CD14-positive monocyte (primary cell): ENCODE measurements at regions not wholly inside any gene's neighbourhood (a gene's known extent, or its start where the extent isn't known, plus 50 kb on each side); places are given as distances from the start of the nearest gene placed in this dataset. TPM values are rescaled to one million over a fixed set of nuclear protein-coding genes. Genes with fewer than 3 reads are reported as not detected.

Source experiments
- DNase-seq, 3 donors: peaks; one replicate each; pipeline ENCODE4 v3.0.0-alpha.2; 2011 to 2022
- H2AFZ ChIP-seq: 2 replicates; pipeline ENCODE4 v1.6.0; 2012; ENCODE audit warnings: mild to moderate bottlenecking, low read depth, low read length, inconsistent platforms; ENCODE audit not compliant: insufficient read depth, poor library complexity, severe bottlenecking
- H3K27ac ChIP-seq, 2 donors: 1 replicate in 1 of 2; 2 replicates in 1 of 2; pipeline ENCODE4 v1.5.1; 2012 to 2013; ENCODE audit warnings: low read length in 2 of 2, control low read depth in 1 of 2, inconsistent platforms in 1 of 2, low read depth in 1 of 2, mild to moderate bottlenecking in 1 of 2
- H3K27me3 ChIP-seq, 2 donors: one replicate each; pipeline versions ENCODE4 v1.6.0 to v1.6.1; 2011 to 2013; ENCODE audit warnings: low read length in 2 of 2; ENCODE audit not compliant: control insufficient read depth in 2 of 2, insufficient read depth in 2 of 2
- H3K36me3 ChIP-seq, 2 donors: replicated peaks in 1 of 2; 1 replicate in 1 of 2; 2 replicates in 1 of 2; pipeline versions ENCODE4 v1.5.1 to v1.6.1; 2012 to 2013; ENCODE audit warnings: low read length in 2 of 2, control low read depth in 1 of 2, inconsistent platforms in 1 of 2, mild to moderate bottlenecking in 1 of 2; ENCODE audit not compliant: insufficient read depth in 2 of 2, control insufficient read depth in 1 of 2
- H3K4me1 ChIP-seq, 2 donors: 1 replicate in 1 of 2; 2 replicates in 1 of 2; pipeline versions ENCODE4 v1.5.1 to v1.6.1; 2012 to 2013; ENCODE audit warnings: low read length in 2 of 2, control low read depth in 1 of 2, inconsistent platforms in 1 of 2, mild to moderate bottlenecking in 1 of 2, moderate library complexity in 1 of 2; ENCODE audit not compliant: insufficient read depth in 2 of 2, control insufficient read depth in 1 of 2
- H3K4me2 ChIP-seq: replicated peaks from 2 replicates; pipeline ENCODE3; 2012; ENCODE audit warnings: low read length, moderate library complexity, mild to moderate bottlenecking; ENCODE audit not compliant: poor library complexity, severe bottlenecking; ENCODE audit errors: extremely low read depth
- H3K4me3 ChIP-seq, 3 experiments: fragments of 200-600 bp in 1 of 3; sonication (generic) in 1 of 3; replicated peaks in 1 of 3; 1 replicate in 2 of 3; 2 replicates in 1 of 3; pipeline ENCODE4 v1.5.1; 2011 to 2013; ENCODE audit warnings: low read length in 3 of 3, mild to moderate bottlenecking in 3 of 3, control low read depth in 2 of 3, low read depth in 2 of 3, inconsistent platforms in 1 of 3, moderate library complexity in 1 of 3
- H3K79me2 ChIP-seq: 2 replicates; pipeline ENCODE4 v1.6.0; 2012; ENCODE audit warnings: mild to moderate bottlenecking, control low read depth, inconsistent platforms, low read length, moderate library complexity; ENCODE audit not compliant: insufficient read depth
- H3K9ac ChIP-seq: 2 replicates; pipeline ENCODE4 v1.6.0; 2017; ENCODE audit warnings: low read length, mild to moderate bottlenecking; ENCODE audit not compliant: insufficient read depth, poor library complexity, severe bottlenecking
- H3K9me3 ChIP-seq, 2 donors: replicated peaks in 1 of 2; 1 replicate in 1 of 2; 2 replicates in 1 of 2; pipeline versions ENCODE4 v1.5.1 to v1.6.1; 2012 to 2013; ENCODE audit warnings: low read length in 2 of 2, control low read depth in 1 of 2; ENCODE audit not compliant: control insufficient read depth in 1 of 2, insufficient read depth in 1 of 2
- H4K20me1 ChIP-seq: 2 replicates; pipeline ENCODE4 v1.6.0; 2012; ENCODE audit warnings: mild to moderate bottlenecking, low read length, control low read depth, moderate library complexity; ENCODE audit not compliant: insufficient read depth
- H3K27ac Mint-ChIP-seq, 7 donors: one replicate each; pipeline ENCODE4 v1.8.0; 2020; ENCODE audit warnings: mild to moderate bottlenecking in 7 of 7, mixed read lengths in 7 of 7, moderate library complexity in 6 of 7, inconsistent platforms in 2 of 7
- H3K27me3 Mint-ChIP-seq, 3 donors: one replicate each; pipeline ENCODE4 v1.8.0; 2021 to 2022; ENCODE audit warnings: low read depth in 3 of 3, mild to moderate bottlenecking in 3 of 3, mixed read lengths in 3 of 3, moderate library complexity in 3 of 3, inconsistent platforms in 1 of 3
- H3K36me3 Mint-ChIP-seq, 2 donors: one replicate each; pipeline ENCODE4 v1.8.0; 2020; ENCODE audit warnings: mixed read lengths in 2 of 2, inconsistent platforms in 1 of 2, mild to moderate bottlenecking in 1 of 2
- H3K4me1 Mint-ChIP-seq: one replicate; pipeline ENCODE4 v1.8.0; 2020; ENCODE audit warnings: mild to moderate bottlenecking, mixed read lengths
- H3K4me3 Mint-ChIP-seq, 2 donors: one replicate each; pipeline ENCODE4 v1.8.0; 2020; ENCODE audit warnings: mild to moderate bottlenecking in 2 of 2, mixed read lengths in 2 of 2, moderate library complexity in 1 of 2
- H3K9me3 Mint-ChIP-seq, 7 donors: one replicate each; pipeline ENCODE4 v1.8.0; 2020 to 2022; ENCODE audit warnings: mixed read lengths in 7 of 7, mild to moderate bottlenecking in 6 of 7, moderate library complexity in 6 of 7, inconsistent platforms in 2 of 7
- CTCF ChIP-seq: fragments of 200-600 bp; IDR thresholded peaks from one replicate; pipeline ENCODE4 v1.8.0; 2022; ENCODE audit warnings: antibody characterized with exemption, mild to moderate bottlenecking
- WGBS: methylation state at CpG from one replicate; pipeline ENCODE4 v1.1.5; 2013; ENCODE audit warnings: missing lambda C conversion rate; ENCODE audit not compliant: insufficient coverage; 5-methylcytosine and 5-hydroxymethylcytosine counted together
- intact Hi-C, 2 donors: fragments of 100-400 bp; cut with micrococcal nuclease; formaldehyde crosslinking; loops; one replicate each; pipeline versions ENCODE4 v1.15.0 to v1.15.1; 2023
- small RNA-seq: library from RNA; depleted of rRNA; stranded (forward); fragments of <200 nt; gene quantifications from one replicate; pipeline ENCODE3, GENCODE V24; 2012; ENCODE audit warnings: low read depth; ENCODE audit not compliant: insufficient read length

GRCh38 chr5:114311281-114311680, 50.6 kb upstream of the KCNN2 start:
- Histone ChIP-seq H3K79me2 (no peaks in the 10 kb centered on the region), H2AFZ (no peak overlapping the region), H3K9ac (no peak overlapping the region), H3K36me3 (no peaks in the 10 kb centered on the region), H3K4me1 (no peaks in the 10 kb centered on the region), H4K20me1 (no peaks in the 10 kb centered on the region), H3K4me2 (no peak overlapping the region), H3K27me3 (no peaks in the 10 kb centered on the region), H3K9me3 (no peaks in the 10 kb centered on the region), H3K27ac (no peak overlapping the region), H3K4me3 (no peak overlapping the region)
- intact Hi-C loops, result no loop called here
- peaks cover 0 to 3% (median 0%) of the 10 kb centered on the region in 3 donors for H3K27me3 Mint-ChIP-seq
- no CpG with 5 or more reads among the region's 2 CpGs for WGBS
- no peaks in the 10 kb centered on the region for H3K4me1 Mint-ChIP-seq
- H3K27ac Mint-ChIP-seq, result no peak overlapping the region
- no peak for TF ChIP-seq CTCF
- no peak for DNase-seq
- H3K9me3 Mint-ChIP-seq, result no peaks in the 10 kb centered on the region
- no peaks in the 10 kb centered on the region for H3K36me3 Mint-ChIP-seq
- no peak overlapping the region for H3K4me3 Mint-ChIP-seq

GRCh38 chr5:114311968-114312367, 49.9 kb upstream of the KCNN2 start:
- Mint-ChIP-seq H3K36me3 (no peaks in the 10 kb centered on the region), H3K9me3 (no peaks in the 10 kb centered on the region), H3K27me3 (peaks cover 0 to 3% (median 0%) of the 10 kb centered on the region in 3 donors), H3K4me1 (no peaks in the 10 kb centered on the region), H3K27ac (no peak overlapping the region), H3K4me3 (no peak overlapping the region)
- Histone ChIP-seq H3K27me3 (no peaks in the 10 kb centered on the region), H4K20me1 (no peaks in the 10 kb centered on the region), H3K9me3 (no peaks in the 10 kb centered on the region), H3K79me2 (no peaks in the 10 kb centered on the region), H3K36me3 (no peaks in the 10 kb centered on the region), H3K4me3 (no peak overlapping the region), H3K9ac (no peak overlapping the region), H3K4me1 (no peaks in the 10 kb centered on the region), H2AFZ (no peak overlapping the region), H3K27ac (no peak overlapping the region), H3K4me2 (no peak overlapping the region)
- TF ChIP-seq CTCF, result no peak
- no peak for DNase-seq
- intact Hi-C loops, result no loop called here
- WGBS, result 100% methylated on average over 1 of the region's 1 CpG

Small RNA genes lying in the stretch of these regions (small RNA-seq; reads per million reads assigned to genes)
- not detected for gene RN7SKP89
